ENCODE measurements at regions not wholly inside any gene's neighbourhood (a gene's known extent, or its start where the extent isn't known, plus 50 kb on each side); places are given as distances from the start of the nearest gene placed in this dataset.

- TF ChIP-seq CTCF (conservative IDR thresholded peaks at IDR 0.05) (no peak), EZH2 (IDR thresholded peaks at IDR 0.05; ENCODE audit: low read depth) (no peak)
Measured at GRCh38 chr10:4212111-4212630, 427.2 kb upstream of the KLF6 start.
